Left lung (tissue), 4 donors: ENCODE measurements at regions not wholly inside any gene's neighbourhood (a gene's known extent, or its start where the extent isn't known, plus 50 kb on each side); places are given as distances from the start of the nearest gene placed in this dataset.

Experiments used
- ATAC-seq: fragments of 200-7000 bp; cut with Tn5 transposase; one replicate; pipeline ENCODE4 v1.9.1; 2020; ENCODE audit warnings: moderate library complexity
- DNase-seq, 4 donors: peaks; one replicate each; pipeline ENCODE4 v3.0.0-alpha.2; 2013 to 2020
- H3K27ac ChIP-seq, 2 donors: fragments of 200-600 bp; sonication (generic) in 1 of 2; one replicate each; pipeline versions ENCODE4 v1.5.0 to v1.8.0; 2020 to 2021
- H3K27me3 ChIP-seq, 2 donors: fragments of 200-600 bp; sonication (generic) in 1 of 2; one replicate each; pipeline versions ENCODE4 v1.5.0 to v1.8.0; 2020 to 2021
- H3K36me3 ChIP-seq, 2 donors: fragments of 200-600 bp; sonication (generic) in 1 of 2; one replicate each; pipeline versions ENCODE4 v1.5.0 to v1.8.0; 2020 to 2021
- H3K4me1 ChIP-seq, 2 donors: fragments of 200-600 bp; one replicate each; pipeline ENCODE4 v1.8.0; 2021
- H3K4me3 ChIP-seq, 2 donors: fragments of 200-600 bp; sonication (generic) in 1 of 2; one replicate each; pipeline versions ENCODE4 v1.5.0 to v1.8.0; 2020 to 2021; ENCODE audit warnings: mild to moderate bottlenecking in 1 of 2
- H3K9me3 ChIP-seq, 2 donors: fragments of 200-600 bp; sonication (generic) in 1 of 2; one replicate each; pipeline versions ENCODE4 v1.5.0 to v1.8.0; 2020 to 2021
- intact Hi-C, 2 donors: fragments of 100-400 bp; cut with DNase I; formaldehyde crosslinking; loops; one replicate each; pipeline versions ENCODE4 v1.11.2 to v1.14.2; 2022
- TF ChIP-seq, protein P1 (sequence below), 2 donors: fragments of 200-600 bp; sonication (generic) in 1 of 2; IDR thresholded peaks; one replicate each; pipeline versions ENCODE4 v1.5.0 to v1.8.0; 2021; ENCODE audit warnings: antibody characterized with exemption in 2 of 2
- donor health status: DM: no; HTN: yes; CAD: no.
- donor health status: DM: no; HTN: no; CAD: no.

DNA sequence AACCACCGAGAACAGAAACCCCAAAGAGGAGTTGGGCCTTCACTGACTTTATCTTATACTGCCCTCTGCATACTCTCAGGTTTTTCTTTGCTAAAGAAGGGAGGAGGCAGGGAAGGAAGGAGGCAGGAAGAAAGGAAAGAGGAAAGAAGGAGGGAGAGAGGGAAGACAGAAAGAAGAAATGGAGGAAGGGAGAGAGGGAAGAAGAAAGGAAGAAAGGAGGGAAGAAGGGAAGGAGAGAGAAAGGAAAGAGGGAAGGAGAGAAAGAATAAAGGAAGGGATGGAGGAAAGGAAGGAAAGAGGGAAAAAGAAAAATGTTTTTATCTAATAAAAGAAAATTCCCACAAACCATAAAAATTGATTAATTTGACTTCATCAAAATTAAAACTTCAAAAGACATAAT is 294.6 kb downstream of the PTTG2 start:
- no peaks in the 10 kb centered on the region for H3K27me3 ChIP-seq
- TF ChIP-seq, protein P1, sequence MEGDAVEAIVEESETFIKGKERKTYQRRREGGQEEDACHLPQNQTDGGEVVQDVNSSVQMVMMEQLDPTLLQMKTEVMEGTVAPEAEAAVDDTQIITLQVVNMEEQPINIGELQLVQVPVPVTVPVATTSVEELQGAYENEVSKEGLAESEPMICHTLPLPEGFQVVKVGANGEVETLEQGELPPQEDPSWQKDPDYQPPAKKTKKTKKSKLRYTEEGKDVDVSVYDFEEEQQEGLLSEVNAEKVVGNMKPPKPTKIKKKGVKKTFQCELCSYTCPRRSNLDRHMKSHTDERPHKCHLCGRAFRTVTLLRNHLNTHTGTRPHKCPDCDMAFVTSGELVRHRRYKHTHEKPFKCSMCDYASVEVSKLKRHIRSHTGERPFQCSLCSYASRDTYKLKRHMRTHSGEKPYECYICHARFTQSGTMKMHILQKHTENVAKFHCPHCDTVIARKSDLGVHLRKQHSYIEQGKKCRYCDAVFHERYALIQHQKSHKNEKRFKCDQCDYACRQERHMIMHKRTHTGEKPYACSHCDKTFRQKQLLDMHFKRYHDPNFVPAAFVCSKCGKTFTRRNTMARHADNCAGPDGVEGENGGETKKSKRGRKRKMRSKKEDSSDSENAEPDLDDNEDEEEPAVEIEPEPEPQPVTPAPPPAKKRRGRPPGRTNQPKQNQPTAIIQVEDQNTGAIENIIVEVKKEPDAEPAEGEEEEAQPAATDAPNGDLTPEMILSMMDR (IDR thresholded peaks at IDR 0.05): no peak
- H3K27ac ChIP-seq: no peak overlapping the region
- ATAC-seq (no peak), DNase-seq (no peak)
- intact Hi-C loops: no loop called here
- no peaks in the 10 kb centered on the region for H3K36me3 ChIP-seq
- H3K4me1 ChIP-seq: no peaks in the 10 kb centered on the region
- no peak overlapping the region for H3K4me3 ChIP-seq
- H3K9me3 ChIP-seq: peaks cover 0 to 32% of the 10 kb centered on the region in 2 donors

DNA sequence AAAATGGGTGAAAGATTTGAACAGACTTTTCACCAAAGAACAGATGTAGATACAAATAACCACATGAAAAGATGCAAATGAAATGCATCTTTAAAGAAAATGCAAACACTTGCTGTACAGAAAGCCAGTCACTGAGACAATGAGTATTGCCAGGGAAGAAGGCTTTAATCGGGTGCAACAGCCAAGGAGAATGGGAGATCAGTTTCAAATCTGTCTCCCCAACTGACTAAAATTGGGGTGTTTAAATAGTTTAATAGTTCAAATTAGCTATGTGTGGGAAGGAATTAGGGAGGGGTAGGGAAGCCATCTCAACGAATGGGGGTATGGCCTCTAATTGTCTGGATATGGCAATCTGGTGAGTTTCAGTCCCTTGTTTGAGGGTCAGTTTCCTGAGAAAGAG is 295.4 kb downstream of the PTTG2 start:
- Histone ChIP-seq H3K4me1 (no peaks in the 10 kb centered on the region), H3K27ac (no peak overlapping the region), H3K36me3 (no peaks in the 10 kb centered on the region), H3K27me3 (no peaks in the 10 kb centered on the region), H3K9me3 (peaks cover 0 to 25% of the 10 kb centered on the region in 2 donors), H3K4me3 (no peak overlapping the region)
- intact Hi-C loops: no loop called here
- no peak for ATAC-seq
- no peak for DNase-seq
- TF ChIP-seq, protein P1 (IDR thresholded peaks at IDR 0.05): no peak

DNA sequence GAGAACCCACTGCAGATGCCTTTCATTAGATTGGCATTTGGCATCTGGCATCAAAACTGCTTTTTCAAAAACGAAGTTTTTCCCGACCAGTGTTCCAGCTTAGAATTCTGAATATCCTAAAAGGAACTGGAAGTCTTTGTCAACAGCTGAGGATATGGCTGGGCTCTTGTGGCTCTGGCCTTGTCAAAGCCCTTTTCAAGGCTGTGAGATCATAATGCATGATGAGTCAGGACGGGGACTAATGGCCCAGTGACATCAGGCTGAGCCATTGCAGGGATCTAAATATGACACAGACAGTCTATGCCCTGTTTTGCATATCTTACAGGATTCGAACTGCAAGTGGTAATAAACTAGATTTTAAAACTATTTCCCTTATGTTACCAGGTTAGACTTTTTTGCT is 306.4 kb downstream of the PTTG2 start:
- Histone ChIP-seq H3K27ac (no peak overlapping the region), H3K27me3 (no peaks in the 10 kb centered on the region), H3K36me3 (no peaks in the 10 kb centered on the region), H3K4me3 (no peak overlapping the region), H3K9me3 (no peaks in the 10 kb centered on the region), H3K4me1 (no peaks in the 10 kb centered on the region)
- DNase-seq: no peak
- no peak for ATAC-seq
- TF ChIP-seq, protein P1 (IDR thresholded peaks at IDR 0.05): no peak
- intact Hi-C loops: no loop called here

DNA sequence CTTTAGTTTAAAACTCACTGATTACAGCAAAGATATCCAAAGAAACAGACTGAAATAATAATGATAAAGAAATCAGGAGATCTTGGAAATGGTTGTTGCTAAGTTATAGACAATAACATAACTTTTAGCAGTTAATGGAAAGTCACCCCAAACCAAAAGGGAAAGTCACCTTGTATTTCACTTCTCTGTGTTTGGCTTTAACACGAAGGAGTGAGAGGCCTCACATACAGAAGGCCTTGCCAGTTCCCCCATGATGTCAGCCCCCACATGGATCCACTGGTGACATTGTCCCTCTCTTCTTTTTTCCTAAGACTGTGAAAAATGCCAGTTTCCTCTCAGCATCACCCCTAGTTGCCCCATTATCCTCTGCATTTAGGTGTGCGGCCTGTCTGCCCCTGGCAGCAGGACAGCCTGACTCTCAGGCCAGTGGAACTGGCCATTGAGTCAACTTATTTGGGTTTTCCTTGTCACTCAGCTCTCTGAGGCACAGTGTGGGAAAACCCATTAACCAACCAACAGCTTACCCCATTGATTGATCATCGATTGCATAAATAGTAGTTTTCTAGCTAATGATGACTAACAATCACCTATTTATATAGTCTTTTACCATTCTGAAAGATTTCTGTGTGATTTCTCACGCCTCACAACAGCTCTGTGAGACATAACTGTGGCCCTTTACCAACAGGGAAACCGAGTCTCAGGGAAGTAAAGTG is 308.1 kb downstream of the PTTG2 start:
- intact Hi-C loops: no loop called here
- Histone ChIP-seq H3K36me3 (no peaks in the 10 kb centered on the region), H3K9me3 (no peaks in the 10 kb centered on the region), H3K27me3 (no peaks in the 10 kb centered on the region), H3K4me3 (no peak overlapping the region), H3K4me1 (no peaks in the 10 kb centered on the region), H3K27ac (no peak overlapping the region)
- no peak for DNase-seq
- no peak for ATAC-seq
- TF ChIP-seq, protein P1 (IDR thresholded peaks at IDR 0.05): no peak

DNA sequence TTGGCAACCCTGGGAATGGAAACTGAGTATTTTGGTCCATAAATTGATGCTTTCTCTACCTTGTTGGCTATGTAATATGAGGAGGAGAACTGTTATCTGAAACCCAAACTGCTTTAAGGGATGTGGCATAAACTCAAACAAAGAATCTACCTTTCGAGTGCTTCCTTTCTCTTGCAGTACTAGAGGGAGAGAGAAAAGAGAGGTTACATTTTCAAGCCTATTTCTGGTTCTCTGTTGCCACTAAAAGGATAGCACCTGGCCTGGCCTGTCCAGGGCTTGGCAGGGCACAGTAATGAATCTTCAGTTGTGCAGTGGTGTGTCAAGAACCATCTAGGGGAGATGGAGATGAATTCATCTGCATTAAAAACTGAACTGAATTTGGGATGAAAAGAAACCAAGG is 308.6 kb downstream of the PTTG2 start:
- H3K27me3 ChIP-seq: no peaks in the 10 kb centered on the region
- no peaks in the 10 kb centered on the region for H3K4me1 ChIP-seq
- no peaks in the 10 kb centered on the region for H3K36me3 ChIP-seq
- H3K27ac ChIP-seq: no peak overlapping the region
- ATAC-seq: no peak
- intact Hi-C loops: no loop called here
- TF ChIP-seq, protein P1 (IDR thresholded peaks at IDR 0.05): no peak
- H3K9me3 ChIP-seq: no peaks in the 10 kb centered on the region
- H3K4me3 ChIP-seq: no peak overlapping the region
- DNase-seq: no peak
